Pancreas (tissue), 10 donors: ENCODE measurements at regions not wholly inside any gene's neighbourhood (a gene's known extent, or its start where the extent isn't known, plus 50 kb on each side); places are given as distances from the start of the nearest gene placed in this dataset.

Experiments
- ATAC-seq, 4 donors: fragments of 200-7000 bp; cut with Tn5 transposase; one replicate each; pipeline versions ENCODE4 v1.8.0 to v1.9.1; 2020; ENCODE audit warnings: mild to moderate bottlenecking in 4 of 4, moderate library complexity in 4 of 4
- DNase-seq, 6 donors: peaks; one replicate each; pipeline ENCODE4 v3.0.0-alpha.2; 2020
- FAIRE-seq: peaks from 2 replicates; lab custom pipeline; 2012; peaks lifted over from hg19 to GRCh38; lab: Jason Lieb, UNC
- H3K27ac ChIP-seq, 4 donors: fragments of 200-600 bp; sonication (generic); 1 replicate in 3 of 4; 2 replicates in 1 of 4; pipeline versions ENCODE4 v1.5.0 to v1.8.0; 2020
- H3K27me3 ChIP-seq, 4 donors: fragments of 200-600 bp; one replicate each; pipeline ENCODE4 v1.8.0; 2021
- H3K36me3 ChIP-seq, 3 donors: fragments of 200-600 bp; sonication (generic) in 1 of 3; one replicate each; pipeline versions ENCODE4 v1.5.0 to v1.8.0; 2020 to 2021
- H3K4me1 ChIP-seq, 3 donors: fragments of 200-600 bp; one replicate each; pipeline ENCODE4 v1.8.0; 2021
- H3K4me3 ChIP-seq, 4 donors: fragments of 200-600 bp; sonication (generic) in 2 of 4; one replicate each; pipeline versions ENCODE4 v1.5.0 to v1.8.0; 2020 to 2021
- H3K9me3 ChIP-seq, 4 donors: fragments of 200-600 bp; one replicate each; pipeline ENCODE4 v1.8.0; 2021
- CTCF ChIP-seq, 4 donors: fragments of 200-600 bp; sonication (generic) in 3 of 4; IDR thresholded peaks; one replicate each; pipeline versions ENCODE4 v1.5.0 to v1.8.0; 2021; ENCODE audit warnings: antibody characterized with exemption in 4 of 4
- WGBS, 2 donors: extraction: QIAGEN DNeasy Blood & Tissue Kit; methylation state at CpG; one replicate each; pipeline ENCODE4 v1.1.7; 2013; 5-methylcytosine and 5-hydroxymethylcytosine counted together
- intact Hi-C, 3 donors: fragments of 100-400 bp; cut with DNase I; formaldehyde crosslinking; loops; one replicate each; pipeline versions ENCODE4 v1.11.1 to v1.14.2; 2022
- donor health status: healthy with polysubstance abuse.
- donor health status: DM: no; HTN: no; CAD: no; lungs with moderate emphysema.
- donor health status: DM: no; HTN: no; CAD: no.
- donor health status: control.
- donor health status: control.
- donor health status: Bipolar disorder and iron deficiency.
- donor health status: DM: yes; HTN: yes; CAD: no.
- donor health status: DM: no; HTN: no; CAD: no.
- donor health status: DM: no; HTN: no; CAD: no.
- donor health status: DM: yes; HTN: yes; CAD: no.

- 88 to 91% methylated on average over 1 of the region's 1 CpG for WGBS, 2 donors
- DNase-seq (no peak), FAIRE-seq (no peak), ATAC-seq (no peak)
- Histone ChIP-seq H3K4me3 (no peak overlapping the region), H3K27ac (no peak overlapping the region), H3K27me3 (no peaks in the 10 kb centered on the region), H3K36me3 (no peaks in the 10 kb centered on the region), H3K4me1 (no peaks in the 10 kb centered on the region), H3K9me3 (no peaks in the 10 kb centered on the region)
- no peak for TF ChIP-seq CTCF (IDR thresholded peaks at IDR 0.05)
- intact Hi-C loops: no loop called here
Observed at GRCh38 chr9:105126226-105126625, 118.2 kb upstream of the SLC44A1 start.

GRCh38 chr9:105127863-105128220, 116.6 kb upstream of the SLC44A1 start:
- WGBS, 2 donors: 74 to 88% methylated on average over 3 of the region's 3 CpGs
- DNase-seq: no peak
- intact Hi-C loops: no loop called here
- ATAC-seq: peak in 2 of 4 donors; percentile 61 to 64
- Histone ChIP-seq H3K27ac (no peak overlapping the region), H3K36me3 (no peaks in the 10 kb centered on the region), H3K4me1 (no peaks in the 10 kb centered on the region), H3K27me3 (no peaks in the 10 kb centered on the region), H3K4me3 (no peak overlapping the region), H3K9me3 (no peaks in the 10 kb centered on the region)
- FAIRE-seq: no peak
- TF ChIP-seq CTCF (IDR thresholded peaks at IDR 0.05): no peak

GRCh38 chr9:105128908-105129600, 115.4 kb upstream of the SLC44A1 start:
- ATAC-seq (no peak), FAIRE-seq (no peak), DNase-seq (no peak)
- H3K9me3 ChIP-seq: no peaks in the 10 kb centered on the region
- H3K27ac ChIP-seq: no peak overlapping the region
- 90 to 92% methylated on average over 5 of the region's 5 CpGs for WGBS, 2 donors
- H3K27me3 ChIP-seq: no peaks in the 10 kb centered on the region
- H3K4me3 ChIP-seq: no peak overlapping the region
- no peak for TF ChIP-seq CTCF (IDR thresholded peaks at IDR 0.05)
- intact Hi-C loops: no loop called here
- H3K4me1 ChIP-seq: no peaks in the 10 kb centered on the region
- no peaks in the 10 kb centered on the region for H3K36me3 ChIP-seq

GRCh38 chr9:105129731-105130130, 114.7 kb upstream of the SLC44A1 start:
- no peak for FAIRE-seq
- 86 to 90% methylated on average over 1 of the region's 1 CpG for WGBS, 2 donors

More at GRCh38 chr9:105129731-105130130, 114.7 kb upstream of the SLC44A1 start:
- Histone ChIP-seq H3K9me3 (no peaks in the 10 kb centered on the region), H3K36me3 (no peaks in the 10 kb centered on the region), H3K27ac (no peak overlapping the region), H3K4me3 (no peak overlapping the region), H3K4me1 (no peaks in the 10 kb centered on the region), H3K27me3 (no peaks in the 10 kb centered on the region)
- ATAC-seq (no peak), DNase-seq (no peak)
- TF ChIP-seq CTCF (IDR thresholded peaks at IDR 0.05): no peak
- intact Hi-C loops: no loop called here
